ENCODE measurements at regions not wholly inside any gene's neighbourhood (a gene's known extent, or its start where the extent isn't known, plus 50 kb on each side); places are given as distances from the start of the nearest gene placed in this dataset.
"Not testable (repeated sequence)": the region's sequence is repeated elsewhere in the genome, so short reads cannot be mapped to it uniquely, and the experiment has no call there.

DNA sequence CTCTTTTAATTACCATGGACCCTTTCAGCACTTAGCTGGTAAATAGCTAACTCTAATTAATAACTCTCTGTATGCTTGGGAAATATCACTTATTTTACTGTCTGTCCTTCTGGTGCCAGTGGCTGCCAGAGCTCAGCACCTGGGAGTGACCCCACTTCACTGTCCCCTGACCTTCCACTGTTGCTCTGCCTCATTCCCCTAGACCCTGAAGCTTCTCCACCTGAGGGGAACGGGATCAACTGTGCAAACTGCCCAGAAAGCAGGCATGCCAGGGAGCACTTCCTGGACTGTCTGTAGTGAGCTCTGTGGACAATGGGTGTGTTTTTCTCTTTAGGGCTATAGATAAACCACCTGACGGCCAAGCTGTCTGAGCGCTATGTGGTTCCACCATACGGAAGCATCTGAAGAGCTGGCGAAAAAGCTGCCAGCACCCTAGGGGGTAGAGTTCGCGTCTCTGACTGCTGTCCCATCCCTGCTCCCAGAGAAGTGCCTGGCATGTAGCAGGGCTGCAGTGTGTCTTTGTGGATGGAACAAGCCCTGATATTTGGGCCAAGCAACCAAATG lies 106.3 kb upstream of the FOXA2 start:
- H3F3A ChIP-seq (ENCODE audit: low read depth) = no peaks in the 10 kb centered on the region
- Mint-ChIP-seq H3K4me3 (no peak overlapping the region), H3K36me3 (no peaks in the 10 kb centered on the region), H3K27ac (no peak overlapping the region), H3K9me3 (peaks cover 3% of the 10 kb centered on the region), H3K4me1 (no peaks in the 10 kb centered on the region), H3K27me3 (ENCODE audit: insufficient read depth, low read depth) (peaks cover 9% of the 10 kb centered on the region)
- DNase-seq (ENCODE audit: low spot score) = no peak
- no peak overlapping the region for H3K27ac ChIP-seq
- peaks cover 11% of the 10 kb centered on the region for H3K27me3 ChIP-seq
- TF ChIP-seq EZH2phosphoT487 (IDR thresholded peaks at IDR 0.05) (no peak), EZH2 (IDR thresholded peaks at IDR 0.05) (no peak), CTCF (IDR thresholded peaks at IDR 0.05) (no peak)
- H3K36me3 ChIP-seq = no peaks in the 10 kb centered on the region
- H3K9ac ChIP-seq = no peak overlapping the region
- H3K9me3 ChIP-seq (ENCODE audit: low read depth) = no peaks in the 10 kb centered on the region
- no peaks in the 10 kb centered on the region for H4K20me1 ChIP-seq (ENCODE audit: low read depth)
- H3K79me2 ChIP-seq (ENCODE audit: low read depth) = no peaks in the 10 kb centered on the region
- no peak overlapping the region for H3K4me3 ChIP-seq
- H2AFZ ChIP-seq (replicated peaks) = no peak overlapping the region
- H3K4me2 ChIP-seq = no peak overlapping the region
- peaks cover 4% of the 10 kb centered on the region for H3K4me1 ChIP-seq

- H3K27me3 ChIP-seq = peaks cover 11% of the 10 kb centered on the region
- TF ChIP-seq EZH2 (IDR thresholded peaks at IDR 0.05) (no peak), EZH2phosphoT487 (IDR thresholded peaks at IDR 0.05) (no peak), CTCF (IDR thresholded peaks at IDR 0.05) (peak; percentile 93)
- H3K4me3 ChIP-seq = no peak overlapping the region
- DNase-seq (ENCODE audit: low spot score) = peak; percentile 92
- Mint-ChIP-seq H3K27ac (no peak overlapping the region), H3K27me3 (ENCODE audit: insufficient read depth, low read depth) (peaks cover 12% of the 10 kb centered on the region), H3K9me3 (peaks cover 3% of the 10 kb centered on the region), H3K36me3 (no peaks in the 10 kb centered on the region), H3K4me3 (no peak overlapping the region), H3K4me1 (no peaks in the 10 kb centered on the region)
- H3K9ac ChIP-seq = no peak overlapping the region
- H4K20me1 ChIP-seq (ENCODE audit: low read depth) = no peaks in the 10 kb centered on the region
- no peak overlapping the region for H3K27ac ChIP-seq
- no peaks in the 10 kb centered on the region for H3F3A ChIP-seq (ENCODE audit: low read depth)
- no peaks in the 10 kb centered on the region for H3K79me2 ChIP-seq (ENCODE audit: low read depth)
- H2AFZ ChIP-seq (replicated peaks) = peak overlapping the region; percentile 91
- H3K4me1 ChIP-seq = peaks cover 4% of the 10 kb centered on the region
- no peak overlapping the region for H3K4me2 ChIP-seq
- no peaks in the 10 kb centered on the region for H3K9me3 ChIP-seq (ENCODE audit: low read depth)
- H3K36me3 ChIP-seq = no peaks in the 10 kb centered on the region
Observed at GRCh38 chr20:22691369-22692118, 107.2 kb upstream of the FOXA2 start.

DNA sequence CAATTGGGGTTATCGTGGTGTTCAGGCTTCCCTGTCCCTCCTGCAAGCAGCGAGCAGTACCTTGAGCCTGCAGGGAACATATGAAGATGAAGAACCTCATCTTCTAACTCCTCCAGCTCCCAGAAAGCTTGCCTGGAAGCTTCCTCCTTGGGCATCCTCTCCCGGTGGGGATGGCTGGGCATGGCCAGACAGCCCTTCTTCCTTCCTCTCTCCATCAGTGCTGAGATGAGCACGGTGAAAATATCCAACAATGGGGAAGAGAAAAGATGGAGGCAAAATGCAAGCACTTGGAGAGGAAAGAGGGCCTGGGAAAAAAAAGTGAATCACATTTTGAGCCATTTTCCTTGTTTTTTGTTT lies 107.7 kb upstream of the FOXA2 start:
- DNase-seq (ENCODE audit: low spot score) = no peak
- peaks cover 3% of the 10 kb centered on the region for H3K9me3 Mint-ChIP-seq
- H3K36me3 Mint-ChIP-seq = no peaks in the 10 kb centered on the region
- H3K27me3 Mint-ChIP-seq (ENCODE audit: insufficient read depth, low read depth) = peaks cover 12% of the 10 kb centered on the region
- H3K27me3 ChIP-seq = peaks cover 11% of the 10 kb centered on the region
- no peak overlapping the region for H3K4me3 ChIP-seq
- H3K4me1 ChIP-seq = peaks cover 4% of the 10 kb centered on the region
- H3K27ac ChIP-seq = no peak overlapping the region
- no peaks in the 10 kb centered on the region for H3F3A ChIP-seq (ENCODE audit: low read depth)
- H3K4me1 Mint-ChIP-seq = no peaks in the 10 kb centered on the region
- H3K9ac ChIP-seq = no peak overlapping the region
- TF ChIP-seq EZH2 (IDR thresholded peaks at IDR 0.05) (no peak), EZH2phosphoT487 (IDR thresholded peaks at IDR 0.05) (no peak), CTCF (IDR thresholded peaks at IDR 0.05) (no peak)
- H3K79me2 ChIP-seq (ENCODE audit: low read depth) = no peaks in the 10 kb centered on the region
- no peak overlapping the region for H3K4me2 ChIP-seq
- peak overlapping the region; percentile 91 for H2AFZ ChIP-seq (replicated peaks)
- H3K27ac Mint-ChIP-seq = no peak overlapping the region
- H4K20me1 ChIP-seq (ENCODE audit: low read depth) = no peaks in the 10 kb centered on the region
- no peak overlapping the region for H3K4me3 Mint-ChIP-seq
- H3K9me3 ChIP-seq (ENCODE audit: low read depth) = no peaks in the 10 kb centered on the region
- H3K36me3 ChIP-seq = no peaks in the 10 kb centered on the region

DNA sequence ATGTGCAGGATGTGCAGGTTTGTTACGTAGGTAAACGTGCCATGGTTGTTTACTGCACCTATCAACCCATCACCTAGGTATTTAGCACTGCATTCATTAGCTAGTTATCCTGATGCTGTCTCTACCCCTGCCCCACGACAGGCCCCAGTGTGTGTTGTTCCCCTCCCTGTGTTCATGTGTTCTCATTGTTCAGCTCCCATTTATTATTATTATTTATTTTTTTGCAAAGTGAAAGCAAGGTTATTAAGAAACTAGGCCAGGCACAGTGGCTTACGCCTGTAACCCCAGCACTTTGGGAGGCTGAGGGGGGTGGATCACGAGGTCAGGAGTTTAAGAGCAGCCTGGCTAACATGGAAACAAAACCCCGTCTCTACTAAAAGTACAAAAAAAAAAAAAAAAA lies 108.2 kb upstream of the FOXA2 start:
- not testable (repeated sequence) for H3K4me3 ChIP-seq; H3K4me1 Mint-ChIP-seq; DNase-seq (ENCODE audit: low spot score); H2AFZ ChIP-seq (replicated peaks); H3K4me2 ChIP-seq; H3K4me3 Mint-ChIP-seq; H3K79me2 ChIP-seq (ENCODE audit: low read depth); H3K27ac Mint-ChIP-seq; H3F3A ChIP-seq (ENCODE audit: low read depth); H3K4me1 ChIP-seq; H3K27ac ChIP-seq; H3K9me3 ChIP-seq (ENCODE audit: low read depth); H3K36me3 Mint-ChIP-seq; H4K20me1 ChIP-seq (ENCODE audit: low read depth); H3K9me3 Mint-ChIP-seq; H3K9ac ChIP-seq; H3K36me3 ChIP-seq
- H3K27me3 ChIP-seq = peaks cover 16% of the 10 kb centered on the region
- H3K27me3 Mint-ChIP-seq (ENCODE audit: insufficient read depth, low read depth) = peaks cover 12% of the 10 kb centered on the region
